SK-N-SH (cell line): ENCODE measurements at regions not wholly inside any gene's neighbourhood (a gene's known extent, or its start where the extent isn't known, plus 50 kb on each side); places are given as distances from the start of the nearest gene placed in this dataset.

Experiments
- CTCF ChIA-PET: fragments of 300-600, 350-600 bp; formaldehyde crosslinking; extraction: SDS; loops from one replicate; lab custom pipeline; 2021; lab: Yijun Ruan, JAX
- POLR2A ChIA-PET: fragments of 350-600 bp; sonication (Branson Sonifier 250); formaldehyde crosslinking; extraction: SDS; loops from one replicate; lab custom pipeline; 2020; ENCODE audit warnings: antibody characterized with exemption, inconsistent platforms; lab: Yijun Ruan, JAX
- DNase-seq: peaks from one replicate; pipeline ENCODE4 v3.0.0; 2012
- H2AFZ ChIP-seq: fragments of 200-600 bp; sonication (generic); 2 replicates; pipeline ENCODE4 v1.8.1; 2016; ENCODE audit warnings: antibody characterized with exemption, mild to moderate bottlenecking, low read depth
- H3F3A ChIP-seq: fragments of 200-600 bp; sonication (generic); replicated peaks from 2 replicates; pipeline ENCODE3; 2016; ENCODE audit warnings: antibody characterized with exemption, mild to moderate bottlenecking; ENCODE audit not compliant: insufficient read depth
- H3K27ac ChIP-seq, 2 experiments: fragments of 200-500 bp in 1 of 2; fragments of 200-600 bp in 1 of 2; sonication (Bioruptor generic) in 1 of 2; sonication (generic), shearing (Covaris generic) in 1 of 2; 2 replicates each; pipeline versions ENCODE4 v1.5.1 to v1.6.1; 2014 to 2016; ENCODE audit warnings: low read depth in 2 of 2, inconsistent platforms in 1 of 2, low read length in 1 of 2, mild to moderate bottlenecking in 1 of 2, mixed read lengths in 1 of 2
- H3K27me3 ChIP-seq: fragments of 200-600 bp; sonication (generic), shearing (Covaris generic); 2 replicates; pipeline ENCODE4 v1.6.1; 2016; ENCODE audit warnings: mixed run types; ENCODE audit not compliant: insufficient read depth
- H3K36me3 ChIP-seq, 2 experiments: fragments of 200-500 bp in 1 of 2; fragments of 200-600 bp in 1 of 2; sonication (Bioruptor generic) in 1 of 2; sonication (generic) in 1 of 2; replicated peaks in 1 of 2; 2 replicates each; pipeline versions ENCODE3 to v1.5.1; 2014 to 2016; ENCODE audit warnings: low read length in 1 of 2, mild to moderate bottlenecking in 1 of 2; ENCODE audit not compliant: insufficient read depth in 2 of 2, control insufficient read depth in 1 of 2
- H3K4me1 ChIP-seq, 2 experiments: fragments of 200-500 bp in 1 of 2; fragments of 200-600 bp in 1 of 2; sonication (Bioruptor generic) in 1 of 2; sonication (generic), shearing (Covaris generic) in 1 of 2; 2 replicates each; pipeline versions ENCODE4 v1.5.1 to v1.6.1; 2014 to 2016; ENCODE audit warnings: low read depth in 1 of 2, low read length in 1 of 2, mixed run types in 1 of 2; ENCODE audit not compliant: insufficient read depth in 2 of 2, control insufficient read depth in 1 of 2
- H3K4me2 ChIP-seq: fragments of 200-600 bp; sonication (generic), shearing (Covaris generic); 2 replicates; pipeline ENCODE4 v1.6.1; 2017; ENCODE audit warnings: mixed run types
- H3K4me3 ChIP-seq, 2 experiments: fragments of 200-500 bp in 1 of 2; fragments of 200-600 bp in 1 of 2; sonication (Bioruptor generic) in 1 of 2; sonication (generic), shearing (Covaris generic) in 1 of 2; 2 replicates each; pipeline versions ENCODE4 v1.5.1 to v1.8.1; 2014 to 2016; ENCODE audit warnings: low read depth in 2 of 2, inconsistent platforms in 1 of 2, low read length in 1 of 2, mild to moderate bottlenecking in 1 of 2, mixed read lengths in 1 of 2, moderate library complexity in 1 of 2
- H3K79me2 ChIP-seq: fragments of 200-600 bp; sonication (generic); 2 replicates; pipeline ENCODE4 v1.8.1; 2017; ENCODE audit warnings: mild to moderate bottlenecking; ENCODE audit not compliant: insufficient read depth
- H3K9ac ChIP-seq: fragments of 200-600 bp; sonication (generic); 2 replicates; pipeline ENCODE4 v1.6.1; 2017; ENCODE audit warnings: mixed run types
- H3K9me2 ChIP-seq: fragments of 200-600 bp; sonication (generic); 2 replicates; pipeline ENCODE4 v1.6.1; 2017; ENCODE audit warnings: mixed run types
- H3K9me3 ChIP-seq: fragments of 200-600 bp; sonication (generic); 2 replicates; pipeline ENCODE4 v1.6.1; 2017; ENCODE audit warnings: mixed run types, mild to moderate bottlenecking, moderate library complexity
- H4K20me1 ChIP-seq: fragments of 200-600 bp; sonication (generic); 2 replicates; pipeline ENCODE4 v1.6.1; 2017; ENCODE audit warnings: mild to moderate bottlenecking, mixed run types; ENCODE audit not compliant: insufficient read depth
- CTCF ChIP-seq: fragments of 200-600 bp; sonication (generic); IDR thresholded peaks from 2 replicates; pipeline ENCODE4 v1.6.1; 2017; ENCODE audit warnings: antibody characterized with exemption, mild to moderate bottlenecking, moderate library complexity
- EP300 ChIP-seq, 2 experiments: IDR thresholded peaks; 2 replicates each; pipeline versions ENCODE4 v1.4.0 to v1.6.1; 2012; ENCODE audit warnings: borderline replicate concordance in 1 of 2, low read depth in 1 of 2, low read length in 1 of 2
- FOSL2 ChIP-seq: IDR thresholded peaks from 2 replicates; pipeline ENCODE4 v1.4.0; 2012; ENCODE audit warnings: low read depth, mild to moderate bottlenecking, moderate library complexity, borderline replicate concordance
- FOXJ3 ChIP-seq: sonication (generic); formaldehyde crosslinking; IDR thresholded peaks from 2 replicates; pipeline ENCODE4 v1.5.1; 2020; ENCODE audit warnings: mild to moderate bottlenecking, missing genetic modification reagents
- JUND ChIP-seq: IDR thresholded peaks from 2 replicates; pipeline ENCODE4 v1.4.0; 2012
- RAD21 ChIP-seq: IDR thresholded peaks from 2 replicates; pipeline ENCODE4 v1.6.1; 2012; ENCODE audit warnings: mild to moderate bottlenecking, low read length
- RFX5 ChIP-seq: IDR thresholded peaks from 2 replicates; pipeline ENCODE4 v1.6.1; 2012; ENCODE audit warnings: mild to moderate bottlenecking, improper control_type of control experiment, low read length
- RXRA ChIP-seq: IDR thresholded peaks from 2 replicates; pipeline ENCODE4 v1.4.0; 2012; ENCODE audit warnings: low read depth, mild to moderate bottlenecking, borderline replicate concordance
- SMC3 ChIP-seq: IDR thresholded peaks from 2 replicates; pipeline ENCODE4 v1.6.1; 2012; ENCODE audit warnings: low read depth, low read length, improper control_type of control experiment
- TCF12 ChIP-seq: IDR thresholded peaks from 2 replicates; pipeline ENCODE4 v1.4.0; 2012
- USF1 ChIP-seq: IDR thresholded peaks from 2 replicates; pipeline ENCODE4 v1.4.0; 2012; ENCODE audit warnings: low read depth, borderline replicate concordance
- WGBS: methylation state at CpG from one replicate; pipeline ENCODE4 v1.1.6; 2017; ENCODE audit warnings: low lambda C conversion rate; 5-methylcytosine and 5-hydroxymethylcytosine counted together

GRCh38 chr5:24102010-24102409 is 542.8 kb downstream of the CDH10 start:
- no peaks in the 10 kb centered on the region for H3K36me3 ChIP-seq
- no peak overlapping the region for H3K27ac ChIP-seq
- no peaks in the 10 kb centered on the region for H3K9me2 ChIP-seq
- 0% methylated on average over 2 of the region's 2 CpGs for WGBS
- DNase-seq = no peak
- ChIA-PET POLR2A (no interaction called here), CTCF (no interaction called here)
- no peaks in the 10 kb centered on the region for H3K27me3 ChIP-seq
- no peaks in the 10 kb centered on the region for H3K79me2 ChIP-seq
- no peaks in the 10 kb centered on the region for H3F3A ChIP-seq
- H3K9ac ChIP-seq = no peak overlapping the region
- no peak overlapping the region for H3K4me2 ChIP-seq
- H4K20me1 ChIP-seq = no peaks in the 10 kb centered on the region
- H2AFZ ChIP-seq = no peak overlapping the region
- H3K4me1 ChIP-seq = no peaks in the 10 kb centered on the region
- no peaks in the 10 kb centered on the region for H3K9me3 ChIP-seq
- no peak overlapping the region for H3K4me3 ChIP-seq
- TF ChIP-seq TCF12 = no peak
- no peak for TF ChIP-seq USF1
- no peak for TF ChIP-seq FOSL2

- TF ChIP-seq RFX5 = no peak
- no peak for TF ChIP-seq FOXJ3 (CRISPR knock-in tag)
- TF ChIP-seq EP300 (IDR thresholded peaks at IDR 0.05; ENCODE audit: borderline replicate concordance in 1 of 2, low read depth in 1 of 2, low read length in 1 of 2) = no peak
- no peak overlapping the region for H3K9ac ChIP-seq
- no peaks in the 10 kb centered on the region for H4K20me1 ChIP-seq
- no peaks in the 10 kb centered on the region for H3K36me3 ChIP-seq
- ChIA-PET POLR2A (no interaction called here), CTCF (no interaction called here)
- 2% methylated on average over 3 of the region's 3 CpGs for WGBS
- H3K9me3 ChIP-seq = no peaks in the 10 kb centered on the region
- H3K4me3 ChIP-seq = no peak overlapping the region
- DNase-seq = no peak
- no peaks in the 10 kb centered on the region for H3F3A ChIP-seq
- H3K4me2 ChIP-seq = no peak overlapping the region
- no peak overlapping the region for H3K27ac ChIP-seq
- H3K79me2 ChIP-seq = no peaks in the 10 kb centered on the region
- no peak overlapping the region for H2AFZ ChIP-seq
- H3K27me3 ChIP-seq = no peaks in the 10 kb centered on the region
- H3K9me2 ChIP-seq = no peaks in the 10 kb centered on the region
- no peaks in the 10 kb centered on the region for H3K4me1 ChIP-seq
Observed at GRCh38 chr5:24103451-24104023, 541.2 kb downstream of the CDH10 start.

GRCh38 chr5:24110004-24110615 is 534.7 kb downstream of the CDH10 start:
- H3F3A ChIP-seq = no peaks in the 10 kb centered on the region
- no peaks in the 10 kb centered on the region for H3K79me2 ChIP-seq
- POLR2A ChIA-PET = no interaction called here
- CTCF ChIA-PET = interaction anchor here (0.7 to 1.9 kb wide), 7 partner anchors 14 to 901 kb away, joined by 3 to 8 read pairs (median 3); no protein-coding TSS in a partner anchor
- TF ChIP-seq RXRA (no peak), JUND (no peak), CTCF (peak; percentile 59), SMC3 (peak; percentile 37), RAD21 (peak; percentile 63), TCF12 (no peak)
- peak; percentile 20 for DNase-seq
- H3K9me2 ChIP-seq = no peaks in the 10 kb centered on the region
- no peaks in the 10 kb centered on the region for H4K20me1 ChIP-seq
- no peak overlapping the region for H3K27ac ChIP-seq
- no peaks in the 10 kb centered on the region for H3K36me3 ChIP-seq
- H3K9me3 ChIP-seq = no peaks in the 10 kb centered on the region
- no peak overlapping the region for H3K9ac ChIP-seq
- H3K27me3 ChIP-seq = no peaks in the 10 kb centered on the region
- no peak overlapping the region for H2AFZ ChIP-seq
- no peaks in the 10 kb centered on the region for H3K4me1 ChIP-seq
- no peak overlapping the region for H3K4me2 ChIP-seq
- 0% methylated on average over 3 of the region's 3 CpGs for WGBS
- no peak overlapping the region; a peak in 1 of 4 replicates for H3K4me3 ChIP-seq
